ENCODE measurements at regions not wholly inside any gene's neighbourhood (a gene's known extent, or its start where the extent isn't known, plus 50 kb on each side); places are given as distances from the start of the nearest gene placed in this dataset.

- Histone ChIP-seq H3K27me3 (ENCODE audit: control insufficient read depth, insufficient read depth, low read length) (no peaks in the 10 kb centered on the region), H3K36me3 (ENCODE audit: control insufficient read depth, insufficient read depth, low read length) (no peaks in the 10 kb centered on the region), H3K4me3 (ENCODE audit: low read depth, low read length) (no peak overlapping the region)
- peak; percentile 7 for FAIRE-seq
- peak; percentile 75 for DNase-seq (ENCODE audit: low read depth)
- no peak for TF ChIP-seq CTCF (IDR thresholded peaks at IDR 0.05; ENCODE audit: insufficient read depth, low read length, severe bottlenecking)
These were observed 145.1 kb upstream of the NRSN1 start for GRCh38 chr6:23980965-23981364.

GRCh38 chr6:23981923-23982322, 144.1 kb upstream of the NRSN1 start:
- H3K27me3 ChIP-seq (ENCODE audit: control insufficient read depth, insufficient read depth, low read length): no peaks in the 10 kb centered on the region
- TF ChIP-seq CTCF (IDR thresholded peaks at IDR 0.05; ENCODE audit: insufficient read depth, low read length, severe bottlenecking): no peak
- no peak overlapping the region for H3K4me3 ChIP-seq (ENCODE audit: low read depth, low read length)

GRCh38 chr6:23983735-23984134, 142.3 kb upstream of the NRSN1 start:
- no peak for TF ChIP-seq CTCF (IDR thresholded peaks at IDR 0.05; ENCODE audit: insufficient read depth, low read length, severe bottlenecking)
- no peaks in the 10 kb centered on the region for H3K27me3 ChIP-seq (ENCODE audit: control insufficient read depth, insufficient read depth, low read length)
- no peaks in the 10 kb centered on the region for H3K36me3 ChIP-seq (ENCODE audit: control insufficient read depth, insufficient read depth, low read length)
- no peak for DNase-seq (ENCODE audit: low read depth)
- no peak overlapping the region for H3K4me3 ChIP-seq (ENCODE audit: low read depth, low read length)
- FAIRE-seq: no peak

More at GRCh38 chr6:23981923-23982322, 144.1 kb upstream of the NRSN1 start:
- no peak for FAIRE-seq
- no peaks in the 10 kb centered on the region for H3K36me3 ChIP-seq (ENCODE audit: control insufficient read depth, insufficient read depth, low read length)
- DNase-seq (ENCODE audit: low read depth): no peak

- DNase-seq (ENCODE audit: low read depth): no peak
These were observed 141.0 kb upstream of the NRSN1 start for GRCh38 chr6:23985015-23985414.

GRCh38 chr6:23989885-23990533, 136.0 kb upstream of the NRSN1 start:
- TF ChIP-seq CTCF (IDR thresholded peaks at IDR 0.05; ENCODE audit: insufficient read depth, low read length, severe bottlenecking): no peak
- DNase-seq (ENCODE audit: low read depth) (no peak), FAIRE-seq (no peak)

More at GRCh38 chr6:23985015-23985414, 141.0 kb upstream of the NRSN1 start:
- no peaks in the 10 kb centered on the region for H3K27me3 ChIP-seq (ENCODE audit: control insufficient read depth, insufficient read depth, low read length)
- no peaks in the 10 kb centered on the region for H3K36me3 ChIP-seq (ENCODE audit: control insufficient read depth, insufficient read depth, low read length)
- FAIRE-seq: no peak
- no peak overlapping the region for H3K4me3 ChIP-seq (ENCODE audit: low read depth, low read length)
- no peak for TF ChIP-seq CTCF (IDR thresholded peaks at IDR 0.05; ENCODE audit: insufficient read depth, low read length, severe bottlenecking)

GRCh38 chr6:23994013-23994412, 132.0 kb upstream of the NRSN1 start:
- no peak overlapping the region for H3K4me3 ChIP-seq (ENCODE audit: low read depth, low read length)
- no peak for FAIRE-seq
- no peak for TF ChIP-seq CTCF (IDR thresholded peaks at IDR 0.05; ENCODE audit: insufficient read depth, low read length, severe bottlenecking)
- no peaks in the 10 kb centered on the region for H3K36me3 ChIP-seq (ENCODE audit: control insufficient read depth, insufficient read depth, low read length)
- H3K27me3 ChIP-seq (ENCODE audit: control insufficient read depth, insufficient read depth, low read length): no peaks in the 10 kb centered on the region
- no peak for DNase-seq (ENCODE audit: low read depth)

More at GRCh38 chr6:23989885-23990533, 136.0 kb upstream of the NRSN1 start:
- no peaks in the 10 kb centered on the region for H3K27me3 ChIP-seq (ENCODE audit: control insufficient read depth, insufficient read depth, low read length)
- no peak overlapping the region for H3K4me3 ChIP-seq (ENCODE audit: low read depth, low read length)
- no peaks in the 10 kb centered on the region for H3K36me3 ChIP-seq (ENCODE audit: control insufficient read depth, insufficient read depth, low read length)

Measured in bronchial epithelial cell (primary cell).